Calu3 (cell line): ENCODE measurements at regions not wholly inside any gene's neighbourhood (a gene's known extent, or its start where the extent isn't known, plus 50 kb on each side); places are given as distances from the start of the nearest gene placed in this dataset.
"Not testable (repeated sequence)": the region's sequence is repeated elsewhere in the genome, so short reads cannot be mapped to it uniquely, and the experiment has no call there.

Experiments used
- BruUV-seq: library from RNA; stranded (reverse); fragments of 400-500 nt; replicated peaks from 2 replicates; lab custom pipeline; 2021; lab: Mats Ljungman, UMichigan
- CTCF ChIA-PET: fragments of 300-600 bp; sonication (Branson Sonifier 250); formaldehyde crosslinking; loops from one replicate; lab custom pipeline; 2022; ENCODE audit warnings: antibody characterized with exemption; lab: Charles Lee
- DNase-seq: peaks from one replicate; pipeline ENCODE4 v3.0.0; 2022
- H3K27ac Mint-ChIP-seq: one replicate; pipeline ENCODE4 v1.8.0; 2022; ENCODE audit warnings: mixed read lengths; ENCODE audit not compliant: unreplicated experiment
- H3K27me3 Mint-ChIP-seq: one replicate; pipeline ENCODE4 v1.8.0; 2022; ENCODE audit warnings: mixed read lengths; ENCODE audit not compliant: unreplicated experiment
- H3K36me3 Mint-ChIP-seq: one replicate; pipeline ENCODE4 v1.8.0; 2022; ENCODE audit warnings: mild to moderate bottlenecking, moderate library complexity, mixed read lengths; ENCODE audit not compliant: insufficient read depth, unreplicated experiment
- H3K4me1 Mint-ChIP-seq: one replicate; pipeline ENCODE4 v1.8.0; 2022; ENCODE audit warnings: mild to moderate bottlenecking, low read depth, mixed read lengths; ENCODE audit not compliant: unreplicated experiment
- H3K4me3 Mint-ChIP-seq: one replicate; pipeline ENCODE4 v1.8.0; 2022; ENCODE audit warnings: mild to moderate bottlenecking, low read depth, moderate library complexity, mixed read lengths; ENCODE audit not compliant: unreplicated experiment
- H3K9me3 Mint-ChIP-seq: one replicate; pipeline ENCODE4 v1.8.0; 2022; ENCODE audit warnings: low read depth, mixed read lengths; ENCODE audit not compliant: unreplicated experiment
- CTCF ChIP-seq: fragments of 200-600 bp; IDR thresholded peaks from one replicate; pipeline ENCODE4 v1.8.0; 2022; ENCODE audit warnings: antibody characterized with exemption; ENCODE audit not compliant: unreplicated experiment
- intact Hi-C: fragments of 100-400 bp; cut with micrococcal nuclease; formaldehyde crosslinking; loops from one replicate; pipeline ENCODE4 v1.10.0; 2022; ENCODE audit not compliant: unreplicated experiment

GRCh38 chr2:4979111-4979510 lies 713.1 kb upstream of the SOX11 start:
- no peak for DNase-seq
- CTCF ChIA-PET: no interaction called here
- no peak for TF ChIP-seq CTCF
- H3K27ac Mint-ChIP-seq: no peak overlapping the region
- H3K4me3 Mint-ChIP-seq: no peak overlapping the region
- BruUV-seq: no TSS peak
- H3K9me3 Mint-ChIP-seq: peaks cover 20% of the 10 kb centered on the region
- H3K4me1 Mint-ChIP-seq: no peaks in the 10 kb centered on the region
- H3K27me3 Mint-ChIP-seq: no peaks in the 10 kb centered on the region
- intact Hi-C loops: no loop called here
- H3K36me3 Mint-ChIP-seq: no peaks in the 10 kb centered on the region

- intact Hi-C loops: no loop called here
- Mint-ChIP-seq H3K4me1 (no peaks in the 10 kb centered on the region), H3K4me3 (no peak overlapping the region), H3K36me3 (no peaks in the 10 kb centered on the region), H3K27me3 (no peaks in the 10 kb centered on the region), H3K9me3 (peaks cover 26% of the 10 kb centered on the region), H3K27ac (no peak overlapping the region)
- CTCF ChIA-PET: no interaction called here
- BruUV-seq: no TSS peak
- no peak for DNase-seq
- TF ChIP-seq CTCF: no peak
These were observed 711.2 kb upstream of the SOX11 start for GRCh38 chr2:4980995-4981394.

- intact Hi-C loops: no loop called here
- H3K4me1 Mint-ChIP-seq: no peaks in the 10 kb centered on the region
- H3K27me3 Mint-ChIP-seq: no peaks in the 10 kb centered on the region
- CTCF ChIA-PET: no interaction called here
- TF ChIP-seq CTCF: no peak
- H3K4me3 Mint-ChIP-seq: no peak overlapping the region
- H3K36me3 Mint-ChIP-seq: no peaks in the 10 kb centered on the region
- BruUV-seq: no TSS peak
- DNase-seq: no peak
- peaks cover 22% of the 10 kb centered on the region for H3K9me3 Mint-ChIP-seq
- no peak overlapping the region for H3K27ac Mint-ChIP-seq
These were observed 710.3 kb upstream of the SOX11 start for GRCh38 chr2:4981802-4982409.

- BruUV-seq: not testable (repeated sequence)
These were observed 703.7 kb upstream of the SOX11 start for GRCh38 chr2:4988444-4988843.

GRCh38 chr2:4992226-4992625 lies 700.0 kb upstream of the SOX11 start:
- no peaks in the 10 kb centered on the region for H3K27me3 Mint-ChIP-seq
- DNase-seq: no peak
- CTCF ChIA-PET: no interaction called here

More at GRCh38 chr2:4988444-4988843, 703.7 kb upstream of the SOX11 start:
- H3K4me1 Mint-ChIP-seq, H3K27me3 Mint-ChIP-seq, H3K27ac Mint-ChIP-seq, intact Hi-C loops, H3K36me3 Mint-ChIP-seq, H3K4me3 Mint-ChIP-seq, CTCF ChIA-PET, DNase-seq: not testable (repeated sequence)
- peaks cover 16% of the 10 kb centered on the region for H3K9me3 Mint-ChIP-seq

More at GRCh38 chr2:4992226-4992625, 700.0 kb upstream of the SOX11 start:
- TF ChIP-seq CTCF: no peak
- Mint-ChIP-seq H3K9me3 (peaks cover 12% of the 10 kb centered on the region), H3K4me1 (no peaks in the 10 kb centered on the region), H3K36me3 (no peaks in the 10 kb centered on the region), H3K4me3 (no peak overlapping the region), H3K27ac (no peak overlapping the region)
- intact Hi-C loops: no loop called here
- BruUV-seq: no TSS peak
